HCT116 (cell line): ENCODE measurements at regions not wholly inside any gene's neighbourhood (a gene's known extent, or its start where the extent isn't known, plus 50 kb on each side); places are given as distances from the start of the nearest gene placed in this dataset.

Source experiments
- ATAC-seq: fragments of 200-7000 bp; cut with Tn5 transposase; 2 replicates; pipeline ENCODE4 v1.9.1; 2020; ENCODE audit warnings: mild to moderate bottlenecking, moderate library complexity
- BruUV-seq: library from RNA; stranded (reverse); fragments of 400-500 nt; replicated peaks from 2 replicates; lab custom pipeline; 2021; lab: Mats Ljungman, UMichigan
- CTCF ChIA-PET: fragments of 300-600 bp; sonication (Branson Sonifier 250); formaldehyde crosslinking; loops from one replicate; lab custom pipeline; 2021; ENCODE audit warnings: antibody characterized with exemption; lab: Charles Lee
- POLR2A ChIA-PET: fragments of 300-600, 350-600 bp; sonication (Branson Sonifier 250); formaldehyde crosslinking; loops from one replicate; lab custom pipeline; 2021; ENCODE audit warnings: antibody characterized with exemption; lab: Charles Lee
- RAD21 ChIA-PET, 2 experiments: fragments of 300-600 bp; sonication (Branson Sonifier 250); formaldehyde crosslinking; loops; one replicate each; lab custom pipeline; 2023; ENCODE audit warnings: low total read pairs in 2 of 2; ENCODE audit not compliant: uncharacterized antibody in 2 of 2, unreplicated experiment in 2 of 2, low non-redundant PET in 1 of 2; lab: Charles Lee
- DNase-seq: peaks from one replicate; pipeline ENCODE4 v3.0.0-alpha.2; 2010; ENCODE audit warnings: low read depth, low spot score
- H2AFZ ChIP-seq: fragments of 200-600 bp; shearing (Covaris generic), sonication (generic); 2 replicates; pipeline ENCODE4 v1.6.1; 2017; ENCODE audit warnings: low read depth, mixed run types, mixed read lengths, antibody characterized with exemption, low read length; ENCODE audit not compliant: poor library complexity, severe bottlenecking
- H3K27ac ChIP-seq: 2 replicates; pipeline ENCODE4 v1.5.1; 2012; ENCODE audit warnings: low read depth, low read length
- H3K27me3 ChIP-seq: fragments of 200-600 bp; sonication (generic); 2 replicates; pipeline ENCODE4 v1.6.1; 2016; ENCODE audit warnings: mixed run types, low read length, mixed read lengths; ENCODE audit not compliant: insufficient read depth
- H3K36me3 ChIP-seq, 2 experiments: fragments of 200-500 bp in 1 of 2; fragments of 200-600 bp in 1 of 2; sonication (Bioruptor generic) in 1 of 2; sonication (generic) in 1 of 2; 2 replicates each; pipeline versions ENCODE4 v1.5.1 to v1.6.1; 2014 to 2016; ENCODE audit warnings: low read length in 2 of 2, inconsistent platforms in 1 of 2, mixed read lengths in 1 of 2, mixed run types in 1 of 2; ENCODE audit not compliant: insufficient read depth in 2 of 2, control insufficient read depth in 1 of 2
- H3K4me1 ChIP-seq, 2 experiments: fragments of 200-600 bp in 1 of 2; sonication (generic) in 1 of 2; 2 replicates each; pipeline versions ENCODE4 v1.5.1 to v1.6.1; 2012 to 2017; ENCODE audit warnings: low read length in 2 of 2, inconsistent platforms in 1 of 2, mild to moderate bottlenecking in 1 of 2, mixed read lengths in 1 of 2, mixed run types in 1 of 2, moderate library complexity in 1 of 2; ENCODE audit not compliant: insufficient read depth in 2 of 2, control insufficient read depth in 1 of 2
- H3K4me2 ChIP-seq: fragments of 200-600 bp; sonication (generic); 2 replicates; pipeline ENCODE4 v1.6.1; 2017; ENCODE audit warnings: mixed run types, low read length, mixed read lengths
- H3K4me3 ChIP-seq, 2 experiments: fragments of 200-600 bp in 1 of 2; sonication (generic) in 1 of 2; replicated peaks in 1 of 2; 2 replicates each; pipeline ENCODE4 v1.5.1; 2011 to 2016; ENCODE audit warnings: low read length in 2 of 2, control low read depth in 1 of 2, low read depth in 1 of 2, mild to moderate bottlenecking in 1 of 2, mixed read lengths in 1 of 2, mixed run types in 1 of 2
- H3K79me2 ChIP-seq: fragments of 200-600 bp; sonication (generic); 2 replicates; pipeline ENCODE4 v1.6.1; 2017; ENCODE audit warnings: mild to moderate bottlenecking, mixed run types, low read length, moderate library complexity, mixed read lengths; ENCODE audit not compliant: insufficient read depth
- H3K9ac ChIP-seq: fragments of 200-600 bp; sonication (generic); 2 replicates; pipeline ENCODE4 v1.6.1; 2016; ENCODE audit warnings: low read length, mixed read lengths
- H3K9me2 ChIP-seq: fragments of 200-600 bp; sonication (generic), shearing (Covaris generic); 2 replicates; pipeline ENCODE4 v1.6.1; 2017; ENCODE audit warnings: mixed run types, mild to moderate bottlenecking, moderate library complexity; ENCODE audit not compliant: insufficient read depth
- H3K9me3 ChIP-seq, 2 experiments: fragments of 200-500 bp in 1 of 2; fragments of 200-600 bp in 1 of 2; sonication (Bioruptor generic) in 1 of 2; sonication (generic) in 1 of 2; 2 replicates each; pipeline ENCODE4 v1.6.1; 2014 to 2017; ENCODE audit warnings: low read length in 2 of 2, mixed read lengths in 2 of 2, inconsistent platforms in 1 of 2, low read depth in 1 of 2, mild to moderate bottlenecking in 1 of 2, mixed run types in 1 of 2, moderate library complexity in 1 of 2; ENCODE audit not compliant: control insufficient read depth in 1 of 2, insufficient read depth in 1 of 2
- H4K20me1 ChIP-seq: fragments of 200-600 bp; sonication (generic), shearing (Covaris generic); 2 replicates; pipeline ENCODE4 v1.6.1; 2017; ENCODE audit warnings: mixed run types, mild to moderate bottlenecking, moderate library complexity; ENCODE audit not compliant: insufficient read depth
- ATF3 ChIP-seq: IDR thresholded peaks from 2 replicates; pipeline ENCODE4 v1.6.1; 2012
- CBX3 ChIP-seq: IDR thresholded peaks from 2 replicates; pipeline ENCODE4 v1.6.1; 2012; ENCODE audit warnings: low read depth
- CEBPB ChIP-seq: IDR thresholded peaks from 2 replicates; pipeline ENCODE4 v1.6.1; 2012; ENCODE audit warnings: low read depth
- EGR1 ChIP-seq: IDR thresholded peaks from 2 replicates; pipeline ENCODE4 v1.6.1; 2012; ENCODE audit warnings: low read depth
- ELF1 ChIP-seq: IDR thresholded peaks from 2 replicates; pipeline ENCODE4 v1.6.1; 2012; ENCODE audit warnings: low read depth, borderline replicate concordance
- EZH2phosphoT487 ChIP-seq: fragments of 200-600 bp; IDR thresholded peaks from 2 replicates; pipeline ENCODE4 v1.6.1; 2018; ENCODE audit warnings: antibody characterized with exemption, borderline replicate concordance
- JUND ChIP-seq: IDR thresholded peaks from 2 replicates; pipeline ENCODE4 v1.6.1; 2012
- MAX ChIP-seq: IDR thresholded peaks from 2 replicates; pipeline ENCODE4 v1.6.1; 2012
- REST ChIP-seq: IDR thresholded peaks from 2 replicates; pipeline ENCODE4 v1.6.1; 2012; ENCODE audit warnings: low read depth
- SIN3A ChIP-seq: IDR thresholded peaks from 2 replicates; pipeline ENCODE4 v1.6.1; 2012; ENCODE audit warnings: low read depth
- SP1 ChIP-seq: IDR thresholded peaks from 2 replicates; pipeline ENCODE4 v1.6.1; 2012; ENCODE audit warnings: low read depth
- SRF ChIP-seq: IDR thresholded peaks from 2 replicates; pipeline ENCODE4 v1.6.1; 2012; ENCODE audit warnings: low read depth
- TCF7L2 ChIP-seq: IDR thresholded peaks from 2 replicates; pipeline ENCODE4 v1.7.0; 2011; ENCODE audit warnings: borderline replicate concordance, inconsistent platforms; ENCODE audit not compliant: insufficient read depth, insufficient read length; ENCODE audit errors: extremely low read depth
- YY1 ChIP-seq: IDR thresholded peaks from 2 replicates; pipeline ENCODE4 v1.6.1; 2011; ENCODE audit warnings: low read length, low read depth, moderate library complexity, mild to moderate bottlenecking; ENCODE audit not compliant: insufficient replicate concordance; ENCODE audit errors: extremely low read depth
- ZFX ChIP-seq: fragments of 450-650 bp; IDR thresholded peaks from 2 replicates; pipeline ENCODE4 v1.6.1; 2017
- ZNF274 ChIP-seq: fragments of 200-500 bp; sonication (Bioruptor generic); IDR thresholded peaks from 2 replicates; pipeline ENCODE4 v1.6.1; 2014; ENCODE audit warnings: mild to moderate bottlenecking, low read depth, low read length, inconsistent platforms
- intact Hi-C: fragments of 100-400 bp; cut with micrococcal nuclease; formaldehyde crosslinking; loops from 2 replicates; pipeline ENCODE4 v1.10.0; 2022

- Histone ChIP-seq H3K4me1 (peaks cover 13 to 19% of the 10 kb centered on the region in 2 experiments), H3K4me2 (no peak overlapping the region), H3K36me3 (no peaks in the 10 kb centered on the region), H4K20me1 (no peaks in the 10 kb centered on the region), H3K9ac (no peak overlapping the region), H3K79me2 (no peaks in the 10 kb centered on the region), H3K27ac (no peak overlapping the region), H2AFZ (no peak overlapping the region), H3K4me3 (no peak overlapping the region), H3K9me2 (peaks cover 7% of the 10 kb centered on the region; the same call in 1 of the 2 replicates), H3K9me3 (no peaks in the 10 kb centered on the region), H3K27me3 (no peaks in the 10 kb centered on the region)
- RAD21 ChIA-PET = no interaction called here
- POLR2A ChIA-PET = no interaction called here
- no peak for DNase-seq
- TF ChIP-seq CEBPB (no peak), ELF1 (no peak), ATF3 (no peak), MAX (no peak), ZFX (no peak), TCF7L2 (no peak), YY1 (no peak), SP1 (no peak), JUND (no peak), EZH2phosphoT487 (no peak), SRF (no peak), ZNF274 (no peak), SIN3A (no peak), EGR1 (no peak), REST (no peak), CBX3 (no peak)
- no peak for ATAC-seq
- CTCF ChIA-PET = interaction anchor here (0.5 kb wide), 1 partner anchor 72 kb away, joined by 4 read pairs; no protein-coding TSS in a partner anchor
- intact Hi-C loops = loop anchor here (10.0 kb wide), 2 partner anchors 296 to 376 kb away; no protein-coding TSS in a partner anchor
- BruUV-seq = no TSS peak
These were observed 467.0 kb upstream of the AKR1E2 start for GRCh38 chr10:4359003-4359402.
